AG09309 (cell line): ENCODE measurements at regions not wholly inside any gene's neighbourhood (a gene's known extent, or its start where the extent isn't known, plus 50 kb on each side); places are given as distances from the start of the nearest gene placed in this dataset.

Experiments used
- DNase-seq: peaks from one replicate; pipeline ENCODE4 v3.0.0-alpha.2; 2010; ENCODE audit warnings: low read depth
- H3K4me3 ChIP-seq: 2 replicates; pipeline ENCODE4 v1.5.1; 2011; ENCODE audit warnings: mild to moderate bottlenecking, low read depth, low read length, moderate library complexity; ENCODE audit not compliant: control insufficient read depth
- TF ChIP-seq, protein P1 (sequence below): IDR thresholded peaks from 2 replicates; pipeline ENCODE4 v1.5.1; 2011; ENCODE audit warnings: mild to moderate bottlenecking, low read depth, low read length, inconsistent platforms; ENCODE audit not compliant: insufficient read depth, control insufficient read depth; ENCODE audit errors: missing control alignments

DNA sequence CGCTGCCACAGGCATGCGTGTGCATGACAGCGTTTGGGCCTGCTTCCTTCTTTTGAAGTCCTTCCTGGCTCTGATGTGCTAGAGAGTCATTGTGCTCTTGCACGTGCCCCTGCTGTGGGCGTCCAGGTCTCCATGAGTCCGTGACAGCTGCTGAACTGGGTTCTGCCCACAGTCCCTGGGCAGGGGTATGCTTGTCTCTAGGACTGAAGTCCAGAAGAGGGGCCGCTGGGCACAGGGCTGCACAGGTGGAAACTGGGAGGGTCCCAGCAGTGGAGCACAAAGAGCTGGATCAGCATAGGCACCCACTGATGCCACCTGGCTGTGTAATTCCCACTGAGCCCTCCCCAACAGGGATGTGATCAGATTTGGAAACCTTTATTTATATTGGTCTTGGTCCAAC is 169.4 kb downstream of the IRX2 start:
- TF ChIP-seq, protein P1, sequence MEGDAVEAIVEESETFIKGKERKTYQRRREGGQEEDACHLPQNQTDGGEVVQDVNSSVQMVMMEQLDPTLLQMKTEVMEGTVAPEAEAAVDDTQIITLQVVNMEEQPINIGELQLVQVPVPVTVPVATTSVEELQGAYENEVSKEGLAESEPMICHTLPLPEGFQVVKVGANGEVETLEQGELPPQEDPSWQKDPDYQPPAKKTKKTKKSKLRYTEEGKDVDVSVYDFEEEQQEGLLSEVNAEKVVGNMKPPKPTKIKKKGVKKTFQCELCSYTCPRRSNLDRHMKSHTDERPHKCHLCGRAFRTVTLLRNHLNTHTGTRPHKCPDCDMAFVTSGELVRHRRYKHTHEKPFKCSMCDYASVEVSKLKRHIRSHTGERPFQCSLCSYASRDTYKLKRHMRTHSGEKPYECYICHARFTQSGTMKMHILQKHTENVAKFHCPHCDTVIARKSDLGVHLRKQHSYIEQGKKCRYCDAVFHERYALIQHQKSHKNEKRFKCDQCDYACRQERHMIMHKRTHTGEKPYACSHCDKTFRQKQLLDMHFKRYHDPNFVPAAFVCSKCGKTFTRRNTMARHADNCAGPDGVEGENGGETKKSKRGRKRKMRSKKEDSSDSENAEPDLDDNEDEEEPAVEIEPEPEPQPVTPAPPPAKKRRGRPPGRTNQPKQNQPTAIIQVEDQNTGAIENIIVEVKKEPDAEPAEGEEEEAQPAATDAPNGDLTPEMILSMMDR = no peak
- H3K4me3 ChIP-seq = no peak overlapping the region
- DNase-seq = no peak

DNA sequence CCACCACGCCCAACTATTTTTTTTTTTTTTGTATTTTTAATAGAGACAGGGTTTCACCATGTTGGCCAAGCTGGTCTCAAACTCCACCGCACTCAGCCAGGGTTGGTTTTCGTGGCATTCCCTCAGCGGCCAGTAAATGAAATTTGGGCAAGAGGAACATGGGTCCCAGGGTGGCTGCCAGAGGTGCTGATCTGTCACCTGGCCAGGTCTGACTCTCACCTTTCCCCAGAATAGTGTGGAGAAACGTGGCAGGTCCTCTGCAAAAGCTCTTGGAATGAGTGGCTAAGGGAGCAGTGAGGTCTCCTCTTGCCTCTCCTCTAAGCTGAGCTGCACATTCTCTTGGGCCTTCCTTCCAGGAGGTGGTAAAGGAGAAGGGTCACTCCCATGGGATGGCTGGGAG is 170.1 kb downstream of the IRX2 start:
- no peak for DNase-seq
- H3K4me3 ChIP-seq = no peak overlapping the region
- TF ChIP-seq, protein P1 = no peak

DNA sequence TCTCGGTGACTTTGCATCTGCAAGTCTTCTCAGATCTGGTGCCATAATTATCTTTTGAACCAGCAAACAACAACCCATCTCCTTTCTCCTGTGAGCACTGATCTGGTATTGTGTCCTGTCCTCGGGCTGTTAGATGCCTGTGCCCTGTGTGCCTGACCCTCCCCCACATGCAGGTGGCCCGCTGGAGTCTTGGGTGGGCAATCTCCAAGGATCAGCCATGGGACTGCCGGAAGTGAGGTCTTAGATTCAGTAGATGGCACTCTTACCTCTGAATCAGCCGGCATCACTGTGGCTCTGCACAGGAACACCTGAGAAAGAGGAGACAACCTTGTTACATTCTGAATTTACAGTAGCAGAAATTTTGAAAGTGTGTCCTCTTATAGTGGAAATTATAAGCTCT is 172.4 kb downstream of the IRX2 start:
- no peak for DNase-seq
- TF ChIP-seq, protein P1 = no peak
- no peak overlapping the region for H3K4me3 ChIP-seq

DNA sequence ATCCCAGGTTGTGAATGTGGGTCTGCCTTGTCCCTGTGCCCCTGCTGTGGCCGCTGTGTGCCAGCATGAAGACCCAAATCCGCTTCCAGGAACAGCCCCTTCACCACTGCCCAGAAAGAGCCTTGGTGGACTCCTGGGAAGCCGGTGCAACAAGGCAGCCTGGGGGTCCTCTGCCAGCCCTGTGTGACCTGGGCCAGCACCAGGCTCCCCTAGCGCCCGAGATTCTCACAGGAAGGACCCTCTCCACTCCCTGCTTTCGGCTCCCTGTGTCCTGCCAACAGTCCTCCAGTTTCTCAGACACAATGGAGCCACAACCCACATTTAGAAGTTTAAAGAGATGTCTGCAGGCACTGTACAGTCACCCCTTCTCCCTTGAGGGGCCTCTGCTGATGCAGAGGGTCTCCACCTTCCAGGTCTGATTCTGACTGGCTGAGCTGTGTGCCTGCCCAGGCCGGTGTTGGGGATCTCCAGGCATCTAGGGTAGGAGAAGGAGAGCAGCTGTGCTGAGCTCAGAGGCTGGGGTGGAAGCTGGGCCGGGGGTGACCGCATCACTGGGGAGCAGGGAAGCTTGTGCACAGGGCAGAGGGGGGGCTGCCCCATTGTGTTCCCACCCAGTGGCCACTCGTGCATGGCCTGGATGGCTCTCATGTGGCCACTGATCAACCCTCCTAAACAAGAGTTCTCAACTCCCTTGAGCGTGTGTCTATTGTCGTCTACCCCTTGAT is 174.0 kb downstream of the IRX2 start:
- TF ChIP-seq, protein P1 = no peak
- no peak overlapping the region for H3K4me3 ChIP-seq

DNA sequence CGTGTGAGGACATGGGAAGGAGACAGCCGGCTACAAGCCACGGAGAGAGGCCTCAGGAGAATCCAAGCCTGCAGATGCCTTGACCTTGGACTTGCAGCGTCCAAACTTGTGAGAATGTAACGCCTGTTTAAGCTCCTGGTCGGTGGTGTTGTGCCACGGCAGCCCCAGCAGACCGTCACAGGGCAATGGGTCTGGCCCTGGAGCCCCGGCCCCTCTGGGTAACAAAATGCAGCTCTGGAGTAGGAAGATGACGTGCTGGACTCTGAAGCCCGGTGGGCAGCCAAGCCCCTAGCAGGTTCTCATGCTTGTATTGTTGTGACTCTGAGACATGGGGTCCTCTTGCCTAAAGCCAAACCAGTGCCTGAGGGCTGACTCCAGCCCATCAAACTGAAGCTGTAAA is 174.7 kb downstream of the IRX2 start:
- DNase-seq = no peak
- H3K4me3 ChIP-seq = no peak overlapping the region
- TF ChIP-seq, protein P1 = no peak

More for the DNA sequence above, 174.0 kb downstream of the IRX2 start:
- DNase-seq = no peak

DNA sequence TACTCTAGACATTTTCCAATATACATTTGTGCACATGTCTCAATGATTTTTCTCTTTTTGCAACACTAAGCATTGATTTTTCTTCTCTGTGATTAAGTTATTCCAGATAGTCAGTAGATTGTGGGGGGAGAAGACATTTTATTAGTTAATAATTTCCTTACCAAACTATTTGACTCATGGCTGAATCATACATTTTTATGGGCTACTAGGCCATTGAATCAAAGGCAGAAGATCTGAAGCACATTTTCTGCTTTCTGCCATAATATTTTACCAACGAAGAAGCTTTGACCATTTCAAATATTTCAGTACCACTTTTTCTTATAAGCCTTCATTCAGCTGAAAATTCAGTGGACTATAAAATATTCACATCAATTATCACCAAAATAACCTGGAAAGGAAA is 175.6 kb downstream of the IRX2 start:
- TF ChIP-seq, protein P1 = no peak
- no peak overlapping the region for H3K4me3 ChIP-seq
- no peak for DNase-seq

DNA sequence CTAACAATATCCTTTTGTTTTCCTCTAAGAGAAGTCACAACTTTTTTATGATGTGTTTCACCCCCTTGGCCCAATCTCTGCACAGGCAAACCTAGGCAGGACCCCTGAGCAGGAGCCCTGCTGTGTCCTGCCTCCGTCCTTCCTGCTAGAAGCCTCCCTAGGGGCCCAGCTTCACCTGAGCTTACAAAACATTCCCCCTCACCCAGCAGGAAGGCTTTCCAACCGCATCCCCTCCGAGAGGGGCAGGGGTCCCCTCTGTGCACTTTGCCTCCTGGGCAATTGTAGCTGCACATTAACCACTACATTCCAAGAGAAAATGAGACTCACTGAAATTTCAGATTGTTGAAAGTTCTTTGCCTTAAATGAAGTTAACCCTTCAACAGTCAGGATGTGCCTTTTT is 176.2 kb downstream of the IRX2 start:
- DNase-seq = no peak
- H3K4me3 ChIP-seq = no peak overlapping the region
- TF ChIP-seq, protein P1 = no peak
